Type B pancreatic cell (in vitro differentiated cells): ENCODE measurements at regions not wholly inside any gene's neighbourhood (a gene's known extent, or its start where the extent isn't known, plus 50 kb on each side); places are given as distances from the start of the nearest gene placed in this dataset.

Experiments
- DNase-seq: peaks from one replicate; pipeline ENCODE4 v3.0.0; 2021; ENCODE audit warnings: mixed read lengths; ENCODE audit not compliant: unreplicated experiment; ENCODE audit errors: extremely low spot score
- H3K27ac Mint-ChIP-seq: 2 replicates; pipeline ENCODE4 v1.8.0; 2021; ENCODE audit warnings: mild to moderate bottlenecking, mixed read lengths
- H3K27me3 Mint-ChIP-seq: 2 replicates; pipeline ENCODE4 v1.8.0; 2021; ENCODE audit warnings: mixed read lengths
- H3K36me3 Mint-ChIP-seq: 2 replicates; pipeline ENCODE4 v1.8.0; 2021; ENCODE audit warnings: mixed read lengths
- H3K4me1 Mint-ChIP-seq: one replicate; pipeline ENCODE4 v1.8.0; 2021; ENCODE audit warnings: mixed read lengths; ENCODE audit not compliant: unreplicated experiment
- H3K4me3 Mint-ChIP-seq: 2 replicates; pipeline ENCODE4 v1.8.0; 2021; ENCODE audit warnings: mild to moderate bottlenecking, mixed read lengths
- H3K9me3 Mint-ChIP-seq: 2 replicates; pipeline ENCODE4 v1.8.0; 2021; ENCODE audit warnings: mixed read lengths
- TF ChIP-seq, protein P1 (sequence below): fragments of 200-600 bp; sonication (generic); conservative IDR thresholded peaks from 2 replicates; pipeline ENCODE4 v1.5.0; 2021; ENCODE audit warnings: antibody characterized with exemption, mild to moderate bottlenecking

DNA sequence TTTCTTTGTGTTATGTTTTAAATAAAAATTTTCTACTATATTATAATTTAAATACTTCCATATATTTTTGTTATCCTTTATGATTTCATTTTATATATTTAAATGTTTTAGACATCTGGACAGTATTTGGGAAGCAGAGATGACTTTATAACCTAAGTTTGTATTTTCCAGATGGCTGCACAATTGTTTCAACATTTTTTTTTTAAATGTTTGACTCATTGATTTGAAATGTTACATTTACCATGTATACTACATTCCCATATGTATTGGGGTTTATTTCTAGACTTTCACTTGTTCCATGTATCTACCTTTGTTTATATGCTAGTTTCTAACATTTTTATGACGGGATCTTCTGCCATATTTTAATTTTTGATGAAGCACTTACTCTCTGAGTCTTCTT is 766.5 kb downstream of the METTL15 start:
- no peaks in the 10 kb centered on the region for H3K9me3 Mint-ChIP-seq
- no peak for DNase-seq
- H3K4me1 Mint-ChIP-seq, result no peaks in the 10 kb centered on the region
- no peaks in the 10 kb centered on the region for H3K36me3 Mint-ChIP-seq
- no peaks in the 10 kb centered on the region for H3K27me3 Mint-ChIP-seq
- no peak overlapping the region for H3K4me3 Mint-ChIP-seq
- H3K27ac Mint-ChIP-seq, result no peak overlapping the region
- TF ChIP-seq, protein P1, sequence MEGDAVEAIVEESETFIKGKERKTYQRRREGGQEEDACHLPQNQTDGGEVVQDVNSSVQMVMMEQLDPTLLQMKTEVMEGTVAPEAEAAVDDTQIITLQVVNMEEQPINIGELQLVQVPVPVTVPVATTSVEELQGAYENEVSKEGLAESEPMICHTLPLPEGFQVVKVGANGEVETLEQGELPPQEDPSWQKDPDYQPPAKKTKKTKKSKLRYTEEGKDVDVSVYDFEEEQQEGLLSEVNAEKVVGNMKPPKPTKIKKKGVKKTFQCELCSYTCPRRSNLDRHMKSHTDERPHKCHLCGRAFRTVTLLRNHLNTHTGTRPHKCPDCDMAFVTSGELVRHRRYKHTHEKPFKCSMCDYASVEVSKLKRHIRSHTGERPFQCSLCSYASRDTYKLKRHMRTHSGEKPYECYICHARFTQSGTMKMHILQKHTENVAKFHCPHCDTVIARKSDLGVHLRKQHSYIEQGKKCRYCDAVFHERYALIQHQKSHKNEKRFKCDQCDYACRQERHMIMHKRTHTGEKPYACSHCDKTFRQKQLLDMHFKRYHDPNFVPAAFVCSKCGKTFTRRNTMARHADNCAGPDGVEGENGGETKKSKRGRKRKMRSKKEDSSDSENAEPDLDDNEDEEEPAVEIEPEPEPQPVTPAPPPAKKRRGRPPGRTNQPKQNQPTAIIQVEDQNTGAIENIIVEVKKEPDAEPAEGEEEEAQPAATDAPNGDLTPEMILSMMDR, result no peak

DNA sequence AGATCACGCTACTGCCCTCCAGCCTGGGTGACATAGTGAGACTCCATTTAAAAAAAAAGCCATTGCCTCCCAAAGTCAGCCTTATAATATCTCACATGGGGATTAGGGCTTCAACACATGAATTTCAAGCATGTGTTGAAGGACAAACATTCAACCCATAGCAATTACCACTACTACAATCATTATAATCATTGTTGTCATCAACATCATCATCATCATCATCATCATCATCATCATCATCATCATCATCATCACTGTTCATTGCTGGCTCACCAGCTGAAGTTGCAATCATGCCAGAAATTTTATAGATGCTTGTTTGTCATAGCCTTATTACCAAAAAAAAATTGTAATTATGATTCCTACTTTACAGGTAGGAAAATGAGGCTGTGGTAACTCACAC is 762.9 kb downstream of the METTL15 start:
- Mint-ChIP-seq H3K4me1 (no peaks in the 10 kb centered on the region), H3K27ac (no peak overlapping the region), H3K27me3 (no peaks in the 10 kb centered on the region), H3K36me3 (no peaks in the 10 kb centered on the region), H3K4me3 (no peak overlapping the region), H3K9me3 (no peaks in the 10 kb centered on the region)
- DNase-seq, result no peak
- TF ChIP-seq, protein P1, result no peak

DNA sequence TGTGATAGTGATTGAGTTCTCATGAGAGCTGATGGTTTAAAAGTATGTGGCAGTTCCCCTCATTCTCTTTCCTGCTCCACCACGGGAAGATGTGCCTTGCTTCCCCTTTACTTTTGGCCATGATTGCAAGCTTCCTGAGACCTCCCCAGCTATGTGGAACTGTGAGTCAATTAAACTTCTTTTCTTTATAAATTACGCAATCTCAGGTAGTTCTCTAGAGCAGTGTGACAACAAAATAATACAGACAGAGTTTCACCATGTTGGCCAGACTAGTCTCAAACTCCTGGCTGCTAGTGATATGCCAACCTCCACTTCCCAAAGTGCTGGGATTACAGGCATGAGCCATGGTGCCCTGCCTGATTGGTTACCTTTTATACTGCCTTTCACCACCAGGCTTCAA is 755.2 kb downstream of the METTL15 start:
- Mint-ChIP-seq H3K36me3 (no peaks in the 10 kb centered on the region), H3K27me3 (no peaks in the 10 kb centered on the region), H3K4me3 (no peak overlapping the region), H3K4me1 (no peaks in the 10 kb centered on the region), H3K9me3 (no peaks in the 10 kb centered on the region), H3K27ac (no peak overlapping the region)
- no peak for DNase-seq
- TF ChIP-seq, protein P1, result no peak

DNA sequence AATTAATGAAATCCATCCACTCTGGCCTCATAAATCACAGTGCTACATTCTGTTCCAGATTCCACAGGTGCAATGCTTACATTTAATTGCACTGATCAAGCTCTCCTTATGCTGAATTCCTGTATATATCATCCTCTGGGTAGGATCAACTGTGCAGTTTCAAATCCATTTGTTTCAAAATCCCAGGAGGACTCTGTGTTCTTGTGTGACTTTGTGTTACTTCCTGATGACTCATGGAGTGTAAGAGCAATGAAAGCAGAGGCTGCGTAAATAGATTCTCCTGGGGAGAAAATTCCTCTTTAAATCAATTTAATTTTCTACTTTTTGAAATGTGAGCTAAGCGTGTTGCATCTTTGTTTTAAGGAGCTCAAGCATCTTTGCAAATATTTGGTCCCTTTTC is 752.7 kb downstream of the METTL15 start:
- TF ChIP-seq, protein P1, result no peak
- Mint-ChIP-seq H3K36me3 (no peaks in the 10 kb centered on the region), H3K27me3 (no peaks in the 10 kb centered on the region), H3K4me1 (no peaks in the 10 kb centered on the region), H3K27ac (no peak overlapping the region), H3K9me3 (no peaks in the 10 kb centered on the region), H3K4me3 (no peak overlapping the region)
- no peak for DNase-seq

DNA sequence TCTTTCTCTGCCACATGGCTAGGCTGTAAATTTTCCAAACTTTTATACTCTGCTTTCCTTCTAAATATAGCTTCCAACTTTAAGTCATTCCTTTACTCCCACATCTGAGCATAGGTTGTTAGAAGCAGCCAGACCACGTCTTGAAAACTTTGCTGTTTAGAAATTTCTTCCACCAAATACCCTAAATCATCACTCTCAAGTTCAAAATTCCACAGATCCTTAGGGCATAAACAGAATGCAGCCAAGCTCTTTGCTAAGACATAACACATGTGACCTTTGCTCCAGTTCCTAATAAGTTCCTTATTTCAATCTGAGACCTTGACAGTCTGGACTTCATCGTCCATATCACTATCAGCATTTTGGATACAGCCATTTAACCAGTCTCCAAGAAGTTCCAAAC is 749.9 kb downstream of the METTL15 start:
- TF ChIP-seq, protein P1, result no peak
- no peak for DNase-seq
- Mint-ChIP-seq H3K9me3 (no peaks in the 10 kb centered on the region), H3K4me1 (no peaks in the 10 kb centered on the region), H3K4me3 (no peak overlapping the region), H3K36me3 (no peaks in the 10 kb centered on the region), H3K27ac (no peak overlapping the region), H3K27me3 (no peaks in the 10 kb centered on the region)

DNA sequence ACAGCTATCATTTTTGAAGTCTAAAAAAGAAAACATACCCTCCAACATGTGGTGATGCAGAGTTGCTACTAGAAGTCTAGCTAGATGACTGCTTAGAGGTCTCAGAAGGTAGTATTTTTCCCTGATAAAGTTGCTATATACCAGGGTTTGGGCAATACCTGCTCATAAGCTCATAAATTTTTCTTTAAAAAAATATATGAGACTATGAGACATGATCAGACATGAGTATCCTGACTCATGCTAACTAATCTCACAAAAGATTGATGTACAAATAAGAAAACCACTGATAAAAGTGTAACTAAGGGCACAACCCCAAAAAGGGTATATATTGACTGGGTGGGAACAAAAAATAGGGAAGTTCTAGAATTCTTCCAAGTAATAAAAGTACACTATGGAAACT is 740.9 kb downstream of the METTL15 start:
- no peak overlapping the region for H3K27ac Mint-ChIP-seq
- H3K27me3 Mint-ChIP-seq, result no peaks in the 10 kb centered on the region
- no peak overlapping the region for H3K4me3 Mint-ChIP-seq
- H3K36me3 Mint-ChIP-seq, result no peaks in the 10 kb centered on the region
- no peaks in the 10 kb centered on the region for H3K4me1 Mint-ChIP-seq
- peaks cover 12% of the 10 kb centered on the region for H3K9me3 Mint-ChIP-seq
- TF ChIP-seq, protein P1, result no peak
- DNase-seq, result no peak
